Peyer's patch (tissue), 4 donors: ENCODE measurements at regions not wholly inside any gene's neighbourhood (a gene's known extent, or its start where the extent isn't known, plus 50 kb on each side); places are given as distances from the start of the nearest gene placed in this dataset.

Experiments
- CTCF ChIP-seq, 6 experiments: fragments of 450-650 bp in 4 of 6; fragments of 200-600 bp in 2 of 6; sonication (generic) in 1 of 6; IDR thresholded peaks; one replicate each; pipeline ENCODE4 v1.5.1; 2017 to 2019; ENCODE audit warnings: antibody characterized with exemption in 6 of 6, mild to moderate bottlenecking in 3 of 6, moderate library complexity in 1 of 6
- POLR2A ChIP-seq, 2 donors: fragments of 450-650 bp; IDR thresholded peaks; one replicate each; pipeline ENCODE4 v1.5.1; 2017; ENCODE audit warnings: antibody characterized with exemption in 2 of 2, mild to moderate bottlenecking in 2 of 2, moderate library complexity in 2 of 2

DNA sequence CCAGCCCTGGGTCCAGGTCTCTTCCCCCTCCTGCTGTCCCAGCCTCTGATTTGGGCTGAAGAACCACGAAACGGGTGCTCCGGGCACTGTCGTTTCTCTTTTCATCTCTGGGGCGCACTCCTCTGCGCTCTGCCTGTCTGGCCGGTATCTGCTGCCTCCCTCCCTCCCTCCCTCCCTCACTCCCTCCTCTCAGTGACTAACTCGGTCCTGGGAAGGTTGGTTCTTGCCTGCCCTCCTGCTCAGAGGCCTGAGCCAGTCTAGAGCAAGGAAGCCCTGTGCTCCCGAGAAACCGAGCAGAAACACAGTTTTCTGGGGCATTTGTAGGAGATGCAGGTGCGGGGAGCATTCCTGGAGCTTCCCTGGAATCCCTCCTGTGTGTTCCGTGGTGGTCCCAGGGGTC is 1235.2 kb downstream of the BRD1 start:
- TF ChIP-seq POLR2A (IDR thresholded peaks at IDR 0.05) (no peak), CTCF (IDR thresholded peaks at IDR 0.05) (no peak)
